ENCODE measurements at regions not wholly inside any gene's neighbourhood (a gene's known extent, or its start where the extent isn't known, plus 50 kb on each side); places are given as distances from the start of the nearest gene placed in this dataset.

GRCh38 chr11:128372977-128373376 is 214.4 kb downstream of the ETS1 start:
- in situ Hi-C loops (cut with MboI; ENCODE audit: low pct_unique_long_range_greater_than_20kb, low sequenced_read_pairs) = no loop called here
- no peak for DNase-seq

- in situ Hi-C loops (cut with MboI; ENCODE audit: low pct_unique_long_range_greater_than_20kb, low sequenced_read_pairs) = no loop called here
- no peak for DNase-seq
Observed at GRCh38 chr11:128367573-128367972, 219.8 kb downstream of the ETS1 start.

- DNase-seq = peak; percentile 9
- in situ Hi-C loops (cut with MboI; ENCODE audit: low pct_unique_long_range_greater_than_20kb, low sequenced_read_pairs) = no loop called here
Observed at GRCh38 chr11:128365044-128365443, 222.3 kb downstream of the ETS1 start.

GRCh38 chr11:128361451-128362020 is 225.8 kb downstream of the ETS1 start:
- no peak for DNase-seq
- in situ Hi-C loops (cut with MboI; ENCODE audit: low pct_unique_long_range_greater_than_20kb, low sequenced_read_pairs) = no loop called here

- in situ Hi-C loops (cut with MboI; ENCODE audit: low pct_unique_long_range_greater_than_20kb, low sequenced_read_pairs) = no loop called here
- DNase-seq = no peak
Observed at GRCh38 chr11:128359515-128359914, 227.8 kb downstream of the ETS1 start.

GRCh38 chr11:128357073-128357472 is 230.3 kb downstream of the ETS1 start:
- in situ Hi-C loops (cut with MboI; ENCODE audit: low pct_unique_long_range_greater_than_20kb, low sequenced_read_pairs) = no loop called here
- no peak for DNase-seq

GRCh38 chr11:128355558-128355957 is 231.8 kb downstream of the ETS1 start:
- in situ Hi-C loops (cut with MboI; ENCODE audit: low pct_unique_long_range_greater_than_20kb, low sequenced_read_pairs) = no loop called here

GRCh38 chr11:128354476-128354875 is 232.9 kb downstream of the ETS1 start:
- DNase-seq = no peak
- in situ Hi-C loops (cut with MboI; ENCODE audit: low pct_unique_long_range_greater_than_20kb, low sequenced_read_pairs) = no loop called here

More at GRCh38 chr11:128355558-128355957, 231.8 kb downstream of the ETS1 start:
- no peak for DNase-seq

- DNase-seq = no peak
- in situ Hi-C loops (cut with MboI; ENCODE audit: low pct_unique_long_range_greater_than_20kb, low sequenced_read_pairs) = no loop called here
Observed at GRCh38 chr11:128351168-128351567, 236.2 kb downstream of the ETS1 start.

GRCh38 chr11:128349650-128350299 is 237.6 kb downstream of the ETS1 start:
- in situ Hi-C loops (cut with MboI; ENCODE audit: low pct_unique_long_range_greater_than_20kb, low sequenced_read_pairs) = no loop called here
- no peak for DNase-seq

- in situ Hi-C loops (cut with MboI; ENCODE audit: low pct_unique_long_range_greater_than_20kb, low sequenced_read_pairs) = no loop called here
- DNase-seq = no peak
Observed at GRCh38 chr11:128346804-128347203, 240.6 kb downstream of the ETS1 start.

- in situ Hi-C loops (cut with MboI; ENCODE audit: low pct_unique_long_range_greater_than_20kb, low sequenced_read_pairs) = no loop called here
- DNase-seq = no peak
Observed at GRCh38 chr11:128345316-128345715, 242.0 kb downstream of the ETS1 start.

GRCh38 chr11:128343870-128344269 is 243.5 kb downstream of the ETS1 start:
- DNase-seq = no peak
- in situ Hi-C loops (cut with MboI; ENCODE audit: low pct_unique_long_range_greater_than_20kb, low sequenced_read_pairs) = no loop called here

- in situ Hi-C loops (cut with MboI; ENCODE audit: low pct_unique_long_range_greater_than_20kb, low sequenced_read_pairs) = no loop called here
- no peak for DNase-seq
Observed at GRCh38 chr11:128343135-128343514, 244.2 kb downstream of the ETS1 start.

GRCh38 chr11:128342511-128343134 is 244.7 kb downstream of the ETS1 start:
- DNase-seq = no peak
- in situ Hi-C loops (cut with MboI; ENCODE audit: low pct_unique_long_range_greater_than_20kb, low sequenced_read_pairs) = no loop called here

GRCh38 chr11:128341280-128342248 is 245.8 kb downstream of the ETS1 start:
- in situ Hi-C loops (cut with MboI; ENCODE audit: low pct_unique_long_range_greater_than_20kb, low sequenced_read_pairs) = no loop called here
- no peak for DNase-seq

GRCh38 chr11:128339792-128340191 is 247.6 kb downstream of the ETS1 start:
- DNase-seq = no peak
- in situ Hi-C loops (cut with MboI; ENCODE audit: low pct_unique_long_range_greater_than_20kb, low sequenced_read_pairs) = no loop called here

GRCh38 chr11:128338811-128339210 is 248.5 kb downstream of the ETS1 start:
- no peak for DNase-seq
- in situ Hi-C loops (cut with MboI; ENCODE audit: low pct_unique_long_range_greater_than_20kb, low sequenced_read_pairs) = no loop called here

- DNase-seq = no peak
- in situ Hi-C loops (cut with MboI; ENCODE audit: low pct_unique_long_range_greater_than_20kb, low sequenced_read_pairs) = no loop called here
Observed at GRCh38 chr11:128336203-128336602, 251.2 kb downstream of the ETS1 start.

GRCh38 chr11:128335729-128336128 is 251.6 kb downstream of the ETS1 start:
- DNase-seq = no peak
- in situ Hi-C loops (cut with MboI; ENCODE audit: low pct_unique_long_range_greater_than_20kb, low sequenced_read_pairs) = no loop called here

All from KBM-7 (cell line).